Stimulated activated CD8-positive, alpha-beta memory T cell treated with anti-CD3 and anti-CD28 coated beads, Interleukin-12 subunit alpha, Interleukin-12 subunit beta, amount 100 ng/mL, for 24 hours (primary cell): ENCODE measurements at regions not wholly inside any gene's neighbourhood (a gene's known extent, or its start where the extent isn't known, plus 50 kb on each side); places are given as distances from the start of the nearest gene placed in this dataset.

Experiments
- DNase-seq: peaks from one replicate; pipeline ENCODE4 v3.0.0-alpha.2; 2020; ENCODE audit errors: extremely low read depth

GRCh38 chr4:184575306-184575705 lies 73.9 kb downstream of the CASP3 start:
- DNase-seq, result no peak

DNA sequence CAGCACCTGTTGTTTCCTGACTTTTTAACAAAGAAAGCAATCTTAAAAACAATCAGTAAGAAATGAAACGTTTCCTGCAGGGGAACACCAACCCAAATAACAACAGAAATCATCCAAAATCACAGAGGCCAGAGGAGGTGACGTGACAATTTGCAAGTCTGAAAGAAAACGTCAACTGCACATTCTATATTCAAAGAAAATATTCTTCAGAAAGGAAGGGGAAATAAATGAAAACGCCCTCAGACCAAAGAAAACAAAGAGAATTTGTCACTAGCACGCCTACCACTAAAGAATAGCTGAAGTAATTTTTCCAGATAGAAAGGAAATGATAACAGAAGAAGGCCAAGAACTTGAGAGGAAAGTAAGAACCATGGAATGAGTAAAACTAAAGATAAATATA lies 74.4 kb downstream of the CASP3 start:
- no peak for DNase-seq

DNA sequence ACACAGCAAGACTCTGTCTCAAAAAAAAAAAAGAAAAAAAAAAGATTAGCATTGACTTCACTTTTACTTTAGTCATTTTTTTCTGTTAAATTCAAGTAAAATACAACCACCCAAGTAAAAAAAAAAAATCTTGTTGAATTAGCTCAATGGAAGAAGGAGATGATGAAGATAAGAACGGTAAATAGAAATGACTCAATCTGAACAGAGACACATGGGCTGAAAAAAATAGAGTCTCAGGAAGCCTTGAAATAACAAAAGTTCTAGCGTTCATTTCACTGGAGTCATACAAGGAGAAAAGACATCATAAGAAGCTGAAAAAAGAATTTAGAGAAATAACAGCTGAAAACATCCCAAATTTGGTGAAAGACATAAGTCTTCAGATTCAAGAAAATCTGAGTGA lies 75.5 kb downstream of the CASP3 start:
- no peak for DNase-seq

- DNase-seq, result no peak
Observed at GRCh38 chr4:184568770-184569169, 80.5 kb downstream of the CASP3 start.

DNA sequence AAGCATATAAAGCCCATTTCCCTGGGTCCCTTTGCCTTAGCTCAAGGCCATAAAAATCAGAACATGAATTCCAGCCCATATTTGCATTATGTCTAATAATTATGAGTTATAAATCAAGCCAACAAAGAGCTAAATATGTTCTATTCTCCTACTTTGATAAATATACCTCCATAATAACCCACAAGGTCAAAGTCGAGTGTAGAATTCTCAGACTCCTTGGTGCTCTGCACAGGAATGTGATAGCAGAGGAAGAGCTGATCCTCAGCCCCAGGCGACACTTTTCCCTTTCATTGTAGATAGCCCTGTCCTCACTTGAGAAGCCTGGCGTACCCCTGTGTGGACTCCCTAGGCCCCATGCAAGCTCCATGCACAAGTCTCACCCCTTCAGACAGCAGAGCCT lies 85.6 kb downstream of the CASP3 start:
- DNase-seq, result no peak

DNA sequence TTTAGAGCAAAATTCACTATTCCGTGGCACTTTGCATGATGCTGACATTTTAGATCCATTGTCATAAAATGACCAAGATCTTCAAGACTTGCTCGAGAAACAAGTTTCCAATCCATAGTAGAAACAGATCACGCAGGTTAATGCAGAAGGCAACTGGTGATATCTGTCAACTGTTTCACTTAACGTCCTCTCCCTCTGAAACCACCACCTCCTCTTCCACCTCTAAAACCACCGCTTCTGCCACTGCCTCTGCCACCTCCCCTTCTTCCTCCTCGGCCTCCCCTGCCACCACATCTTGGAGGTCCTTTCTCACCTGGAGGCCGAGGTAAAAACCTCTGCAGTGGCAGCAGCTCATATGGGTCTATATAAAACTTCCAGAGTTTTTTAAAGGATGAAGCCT lies 84.6 kb upstream of the IRF2 start:
- no peak for DNase-seq

GRCh38 chr4:184553891-184554290 lies 79.5 kb upstream of the IRF2 start:
- no peak for DNase-seq

DNA sequence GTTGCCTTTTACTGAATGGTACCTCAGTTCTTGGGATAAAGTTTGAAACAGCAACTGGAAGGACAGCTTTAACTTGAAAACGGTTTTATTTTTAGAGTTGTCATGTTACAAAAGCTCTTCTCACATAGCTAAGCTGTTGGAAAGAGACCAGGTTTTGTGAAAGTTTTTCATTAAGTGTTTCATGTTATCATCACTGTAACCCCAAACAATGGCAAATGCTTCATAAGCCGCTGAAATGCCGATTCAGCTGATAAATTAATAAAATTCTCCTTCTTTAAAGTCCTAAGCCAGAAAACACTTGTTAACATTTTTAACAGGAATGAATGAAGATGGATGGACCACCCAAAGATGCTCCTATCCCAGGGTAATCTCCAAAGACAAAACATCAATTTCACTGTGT lies 76.1 kb upstream of the IRF2 start:
- no peak for DNase-seq

DNA sequence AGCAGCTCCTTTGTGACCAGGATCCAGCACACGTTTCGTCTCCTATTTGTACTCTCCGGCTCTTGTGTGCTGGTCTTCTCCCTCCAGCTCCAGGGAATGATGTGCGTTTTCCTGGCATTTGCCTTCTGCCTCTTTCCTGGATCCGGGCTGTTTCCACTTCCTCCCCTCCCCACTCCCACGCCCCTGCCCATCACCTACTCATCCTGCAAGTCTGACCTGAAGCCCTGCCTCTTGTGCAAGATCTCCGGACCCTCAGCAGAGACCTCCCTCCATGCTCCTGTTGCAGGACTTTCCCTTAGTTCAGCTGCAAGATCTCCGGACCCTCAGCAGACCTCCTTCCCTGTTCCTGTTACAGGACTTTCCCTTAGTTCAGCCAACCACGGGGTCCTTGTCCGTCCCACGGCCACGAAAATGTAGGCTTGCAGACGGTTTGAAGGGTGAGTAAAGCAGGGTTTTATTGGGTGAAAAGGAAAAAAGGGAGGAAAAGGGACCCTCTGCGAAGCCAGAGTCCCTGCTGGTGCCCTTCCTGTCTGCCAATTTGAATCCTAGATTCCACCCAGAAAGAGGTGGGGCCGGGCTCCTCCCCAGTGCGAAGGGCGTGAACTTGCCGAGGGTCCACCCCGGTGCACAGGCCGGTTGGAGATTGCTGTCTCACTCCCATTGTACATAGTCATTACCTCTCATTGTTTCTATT lies 74.4 kb upstream of the IRF2 start:
- no peak for DNase-seq

- no peak for DNase-seq
Observed at GRCh38 chr4:184548316-184548647, 73.9 kb upstream of the IRF2 start.

DNA sequence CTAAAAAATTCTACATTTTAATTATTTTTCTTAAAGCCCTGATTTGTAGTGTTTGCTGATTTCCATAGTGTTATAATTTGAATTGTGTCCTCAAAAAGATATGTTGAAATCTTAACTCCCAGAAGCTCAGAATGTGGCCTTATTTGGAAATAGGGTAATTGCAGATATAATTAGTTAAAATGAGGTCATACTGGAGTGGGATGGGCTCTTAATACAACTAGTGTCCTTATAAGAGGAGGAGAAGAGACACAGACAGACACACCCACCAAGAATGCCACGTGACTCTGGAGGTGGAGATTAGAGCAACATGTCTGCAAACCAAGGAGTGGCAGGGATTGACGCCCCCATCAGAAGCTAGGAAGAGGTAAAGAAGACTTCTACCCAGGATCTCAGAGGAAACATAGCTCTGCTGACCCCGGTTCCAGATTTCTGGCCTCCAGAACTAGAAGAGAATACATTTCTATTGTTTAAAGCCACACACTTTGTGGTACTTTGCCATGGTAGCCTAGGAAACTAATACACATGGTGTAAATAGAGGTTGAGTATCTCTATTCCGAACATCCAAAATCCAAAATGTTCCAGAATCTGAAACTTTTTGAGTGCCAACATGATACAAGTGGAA lies 70.5 kb upstream of the IRF2 start:
- DNase-seq, result no peak

- no peak for DNase-seq
Observed at GRCh38 chr4:184541907-184542306, 67.6 kb upstream of the IRF2 start.

DNA sequence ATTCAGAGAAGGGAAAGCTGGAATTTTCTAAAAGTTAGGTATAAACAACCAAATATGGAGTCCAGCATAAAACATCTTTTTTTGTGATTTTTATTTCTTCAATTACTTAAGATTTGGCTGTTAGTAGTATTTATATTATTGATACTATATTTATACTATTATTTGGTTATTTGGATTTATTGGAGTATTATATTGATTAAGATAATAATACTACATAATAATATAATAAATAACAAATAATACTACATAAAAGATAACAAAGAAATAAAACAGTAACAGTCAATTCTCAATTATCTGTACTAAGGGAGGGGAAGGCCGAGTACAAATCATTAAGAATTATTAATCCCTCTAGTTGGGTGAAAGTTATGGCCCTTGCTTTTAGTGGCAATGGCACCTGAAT lies 66.0 kb upstream of the IRF2 start:
- DNase-seq, result no peak

DNA sequence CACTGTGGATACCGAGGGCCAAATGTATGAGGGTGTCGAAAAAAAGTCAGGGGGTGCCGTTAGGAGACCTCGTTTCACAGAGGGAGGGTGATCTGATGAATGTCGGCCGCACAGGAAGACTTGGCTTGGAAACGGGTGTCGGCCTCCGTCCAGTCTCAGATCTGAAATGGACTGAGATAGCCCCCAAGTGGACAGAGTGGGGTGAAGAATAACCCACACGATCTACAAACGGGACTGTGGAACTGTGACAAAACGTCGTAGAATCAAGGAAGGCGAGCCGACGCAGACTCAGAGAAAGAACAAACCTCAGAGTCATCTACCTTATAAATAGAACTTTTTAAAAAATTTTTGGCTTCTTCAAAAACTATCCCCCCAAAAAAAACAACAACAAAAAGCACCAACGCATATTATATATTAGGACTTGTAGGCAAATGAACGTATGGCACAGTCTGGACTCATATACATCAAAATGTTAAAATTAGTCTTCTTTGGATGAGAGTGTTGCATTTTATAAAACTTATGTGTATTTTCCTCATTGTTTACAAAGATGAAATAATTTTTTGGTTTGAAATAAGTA lies 63.8 kb upstream of the IRF2 start:
- peak; percentile 25 for DNase-seq

DNA sequence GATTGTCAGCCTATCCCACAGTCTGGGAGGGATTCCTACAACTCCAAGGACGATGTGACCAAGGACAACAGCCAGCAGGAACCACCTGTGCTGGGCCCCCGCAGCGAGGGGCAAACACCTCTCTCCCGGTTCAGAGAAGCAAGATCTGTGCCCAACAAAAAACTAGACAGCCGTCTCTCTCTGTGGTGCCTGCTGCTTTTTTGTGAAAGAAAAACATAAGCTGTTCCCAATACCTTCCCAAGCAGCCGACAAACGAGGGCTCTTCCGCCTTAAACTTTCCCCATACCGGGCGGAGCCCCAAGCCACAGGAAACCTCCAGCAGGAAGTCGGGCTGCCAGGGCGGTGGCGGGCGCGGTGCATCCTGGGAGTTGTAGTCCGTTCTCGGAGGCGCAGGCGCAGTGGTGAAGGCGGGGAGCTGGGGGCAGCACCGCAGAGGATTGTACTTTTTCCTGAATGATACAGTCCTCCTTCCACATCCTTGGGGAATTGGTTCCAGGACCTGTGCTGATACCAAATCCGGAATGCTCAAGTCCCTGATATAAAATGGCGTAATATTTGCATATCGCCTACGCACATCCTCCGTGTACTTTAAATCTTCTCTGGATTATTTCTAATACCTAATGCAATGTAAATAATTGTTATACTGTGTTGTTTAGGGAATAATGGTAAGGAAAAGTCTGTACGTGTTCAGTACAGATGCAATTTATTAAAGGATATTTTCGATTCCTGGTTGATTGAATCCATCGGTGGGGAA lies 63.1 kb upstream of the IRF2 start:
- DNase-seq, result peak; percentile 73

DNA sequence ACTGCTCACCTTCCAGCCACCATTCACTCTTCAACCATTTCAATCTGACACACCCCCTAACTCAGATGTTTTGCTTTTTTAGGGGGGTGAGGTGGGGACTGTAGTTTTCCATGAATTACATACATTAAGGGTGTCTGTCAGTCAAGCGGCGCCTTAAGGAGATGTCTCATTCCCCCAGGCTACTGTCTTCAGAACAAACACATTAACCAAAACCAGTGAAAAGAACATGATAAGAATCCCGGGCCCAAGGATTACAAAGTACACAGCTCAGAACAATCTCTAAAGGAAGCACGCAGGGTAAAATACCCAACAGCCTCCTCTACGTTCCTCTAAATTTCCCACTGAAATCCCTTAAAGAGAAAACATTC lies 62.5 kb upstream of the IRF2 start:
- no peak for DNase-seq

- no peak for DNase-seq
Observed at GRCh38 chr4:184536065-184536880, 61.9 kb upstream of the IRF2 start.

DNA sequence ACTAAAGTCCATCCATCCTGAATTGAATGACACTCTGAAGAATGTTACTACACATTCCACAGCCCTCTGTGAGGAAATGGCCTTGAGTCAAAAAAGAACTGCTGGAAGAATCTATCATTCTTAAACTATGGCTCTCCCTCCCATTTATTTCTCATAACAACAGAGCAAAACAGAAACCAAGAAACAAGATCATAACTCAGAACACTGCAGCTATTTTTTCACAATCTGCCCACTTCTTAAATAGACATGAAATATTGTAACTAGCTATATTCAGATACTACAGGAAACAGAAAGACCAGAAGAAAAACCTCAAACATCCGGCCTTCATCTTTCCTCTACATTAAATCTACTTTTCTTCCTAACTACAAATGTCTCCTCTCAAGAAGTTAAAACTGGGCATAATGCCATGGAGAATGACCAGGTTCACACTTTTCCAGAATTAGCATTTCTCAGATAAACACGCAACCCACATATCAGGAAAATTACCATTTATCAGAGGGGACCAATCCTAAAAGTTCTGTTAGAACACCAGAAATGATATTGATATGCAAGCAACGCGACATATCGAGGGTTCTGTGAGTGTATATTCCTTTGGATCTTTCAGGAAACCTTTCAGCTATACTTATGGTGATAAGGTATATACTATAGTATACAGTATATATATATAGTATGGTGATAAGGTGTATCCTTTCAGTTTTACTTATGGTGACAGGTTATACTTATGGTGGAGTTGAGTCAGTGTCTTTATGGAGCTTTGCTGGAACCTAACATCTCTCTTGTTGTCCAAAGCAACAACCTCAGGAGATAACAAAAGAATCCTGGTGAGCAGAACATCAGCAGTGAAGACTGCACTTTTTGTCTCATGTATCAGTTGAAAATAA lies 60.4 kb upstream of the IRF2 start:
- no peak for DNase-seq

DNA sequence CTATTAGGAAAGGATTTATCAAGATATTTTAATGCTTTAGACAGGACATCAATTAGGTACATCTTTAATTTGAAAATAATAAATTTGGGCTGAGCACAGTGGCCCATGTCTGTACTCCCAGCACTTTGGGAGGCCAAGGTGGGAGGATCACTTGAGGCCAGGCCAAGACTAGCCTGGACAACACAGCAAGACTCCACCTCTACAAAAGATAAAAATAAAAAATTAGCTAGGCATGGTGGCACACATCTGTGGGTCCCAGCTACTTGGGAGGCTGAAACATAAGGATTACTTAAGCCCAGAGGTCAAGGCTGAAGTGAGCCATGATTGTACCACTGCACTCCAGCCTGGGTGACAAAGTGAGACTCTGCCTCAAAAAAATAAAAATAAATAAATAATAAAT lies 59.6 kb upstream of the IRF2 start:
- no peak for DNase-seq

GRCh38 chr4:184531008-184531407 lies 56.7 kb upstream of the IRF2 start:
- DNase-seq, result no peak

DNA sequence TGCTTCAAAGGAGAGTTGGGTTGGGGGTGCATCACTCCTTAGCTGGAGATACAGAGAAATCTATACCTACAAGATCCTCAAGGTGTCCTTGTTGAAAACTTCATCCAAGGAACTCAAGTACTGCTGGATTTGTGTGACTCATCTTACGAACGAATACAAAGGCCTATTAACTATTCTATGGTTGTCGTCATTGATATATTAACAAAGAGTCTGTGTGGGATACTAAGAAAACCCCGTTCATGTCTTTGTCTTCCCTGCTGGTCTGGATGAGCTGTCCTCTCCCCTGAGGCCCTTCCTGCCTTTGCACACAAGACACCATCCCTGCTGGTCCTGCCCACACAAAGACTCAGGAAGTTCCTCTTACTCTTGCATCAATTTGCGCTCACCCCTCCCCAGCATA lies 54.9 kb upstream of the IRF2 start:
- DNase-seq, result no peak
